ENCODE measurements at regions not wholly inside any gene's neighbourhood (a gene's known extent, or its start where the extent isn't known, plus 50 kb on each side); places are given as distances from the start of the nearest gene placed in this dataset.

DNA sequence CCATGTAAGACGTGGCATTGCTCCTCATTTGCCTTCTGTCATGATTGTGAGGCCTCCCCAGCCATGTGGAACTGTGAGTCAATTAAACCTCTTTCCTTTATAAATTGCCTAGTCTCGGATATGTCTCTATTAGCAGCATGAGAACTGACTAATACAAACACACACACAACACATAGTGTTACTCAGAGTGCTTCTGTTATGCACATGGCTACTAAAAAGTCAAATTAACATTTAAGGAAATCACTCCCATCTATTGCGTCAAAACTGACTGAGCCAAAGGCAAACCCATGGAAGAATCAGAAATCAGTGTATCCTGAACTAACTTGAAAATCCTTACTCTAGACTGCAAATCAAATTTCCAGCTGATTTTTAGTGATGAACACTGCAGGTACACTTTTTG is 209.2 kb downstream of the RBM26 start:
- H4K5ac ChIP-seq (ENCODE audit: insufficient read length, low read depth, low read length) = no peak overlapping the region
- no peak overlapping the region for H4K8ac ChIP-seq (ENCODE audit: extremely low read depth, insufficient read depth, low read length)
- 94% methylated on average over 3 of the region's 3 CpGs; no CpG with 5 or more reads in 1 of the 2 experiments for WGBS, 2 experiments (ENCODE audit: extremely low coverage in 1 of 2, insufficient coverage in 1 of 2, insufficient read length in 1 of 2, insufficient replicate concordance in 2 of 2, low coverage in 1 of 2, low lambda C conversion rate in 2 of 2, missing lambda C conversion rate in 1 of 2)
- POLR2A ChIA-PET (ENCODE audit: partially characterized antibody) = no interaction called here
- H3K4me1 ChIP-seq (replicated peaks in 1 of 4; ENCODE audit: control insufficient read depth in 3 of 4, insufficient read depth in 4 of 4, low read length in 3 of 4) = peaks cover 0 to 3% (median 0%) of the 10 kb centered on the region in 4 experiments; a peak in 2 of 7 replicates
- H2AFZ ChIP-seq (ENCODE audit: low read length) = no peak overlapping the region
- H2BK120ac ChIP-seq (replicated peaks; ENCODE audit: low read depth, low read length) = no peak overlapping the region
- H3K56ac ChIP-seq (replicated peaks; ENCODE audit: insufficient read length, low read depth, low read length) = no peak overlapping the region
- no peak overlapping the region for H3K23ac ChIP-seq (ENCODE audit: insufficient read length)
- no peak overlapping the region; the same call in 1 of the 2 replicates for H3K18ac ChIP-seq (ENCODE audit: extremely low read depth, low read length)
- no peak overlapping the region for H2BK20ac ChIP-seq (ENCODE audit: low read length)
- no peaks in the 10 kb centered on the region for H3K23me2 ChIP-seq (ENCODE audit: low read depth, low read length)
- H4K20me1 ChIP-seq (replicated peaks in 1 of 2; ENCODE audit: control insufficient read depth in 1 of 2, insufficient read depth in 2 of 2, low read length in 2 of 2) = no peaks in the 10 kb centered on the region
- no peak overlapping the region for H3K4ac ChIP-seq (replicated peaks; ENCODE audit: insufficient read length, low read depth, low read length)
- H3K79me1 ChIP-seq (ENCODE audit: low read depth, low read length) = no peaks in the 10 kb centered on the region
- no peak overlapping the region for H4K91ac ChIP-seq (replicated peaks; ENCODE audit: insufficient read length, low read length)
- no peak overlapping the region for H2BK12ac ChIP-seq (ENCODE audit: low read depth, low read length)
- H3K27me3 ChIP-seq (replicated peaks in 1 of 4; ENCODE audit: control insufficient read depth in 3 of 4, extremely low read depth in 1 of 4, insufficient read depth in 3 of 4, low read length in 3 of 4) = no peaks in the 10 kb centered on the region
- TF ChIP-seq SRF (IDR thresholded peaks at IDR 0.05; ENCODE audit: low read depth, low read length) = no peak
- no peak for TF ChIP-seq SIN3A (conservative IDR thresholded peaks at IDR 0.05 in 1 of 2, IDR thresholded peaks at IDR 0.05 in 1 of 2; ENCODE audit: low read depth in 1 of 2, low read length in 2 of 2)
- no peak for TF ChIP-seq CEBPB (IDR thresholded peaks at IDR 0.05; ENCODE audit: low read depth, low read length)
- TF ChIP-seq BCL11A (IDR thresholded peaks at IDR 0.05; ENCODE audit: low read depth in 2 of 2, low read length in 2 of 2) = no peak
- H2AK5ac ChIP-seq (ENCODE audit: low read depth, low read length) = no peak overlapping the region
- H2BK5ac ChIP-seq (ENCODE audit: low read depth, low read length) = no peak overlapping the region
- H3K36me3 ChIP-seq (ENCODE audit: control insufficient read depth in 2 of 4, insufficient read depth in 4 of 4, low read length in 3 of 4) = no peaks in the 10 kb centered on the region
- 0 out of 4 replicates have a peak, but pooled peaks cover 0 to 2% of the 10 kb centered on the region in 2 experiments for H3K9me3 ChIP-seq (ENCODE audit: insufficient read depth in 2 of 2, low read depth in 1 of 2, low read length in 1 of 2)
- H2BK15ac ChIP-seq (ENCODE audit: low read length) = no peak overlapping the region; the same call in 1 of the 2 replicates
- no peak overlapping the region for H3K9ac ChIP-seq (replicated peaks in 1 of 4; ENCODE audit: extremely low read depth in 1 of 4, low read depth in 3 of 4, low read length in 3 of 4)
- H3K14ac ChIP-seq (ENCODE audit: insufficient read length) = no peak overlapping the region
- no peak overlapping the region for H3K27ac ChIP-seq (ENCODE audit: low read depth, low read length)
- CTCF ChIA-PET (ENCODE audit: partially characterized antibody) = interaction anchor here (0.5 to 0.6 kb wide), 2 partner anchors 14 to 119 kb away, joined by 3 read pairs; no protein-coding TSS in a partner anchor
- H3K4me2 ChIP-seq (ENCODE audit: insufficient read depth in 1 of 2, low read depth in 2 of 2, low read length in 2 of 2) = no peak overlapping the region
- H3K79me2 ChIP-seq (ENCODE audit: control insufficient read depth in 1 of 2, insufficient read depth in 2 of 2, low read length in 2 of 2) = no peaks in the 10 kb centered on the region
- FAIRE-seq = no peak
- DNase-seq (ENCODE audit: low read depth in 1 of 2, low spot score in 2 of 2) = no peak
- no peak overlapping the region for H3K4me3 ChIP-seq (ENCODE audit: extremely low read depth in 1 of 4, insufficient read depth in 2 of 4, low read depth in 3 of 4, low read length in 4 of 4)

All from H1 (cell line).